H1 (cell line): ENCODE measurements at regions not wholly inside any gene's neighbourhood (a gene's known extent, or its start where the extent isn't known, plus 50 kb on each side); places are given as distances from the start of the nearest gene placed in this dataset.

Experiments
- CTCF ChIA-PET: fragments of 300-600 bp; sonication (Branson Sonifier 250); formaldehyde crosslinking; loops from one replicate; lab custom pipeline; 2021; ENCODE audit not compliant: partially characterized antibody; lab: Charles Lee
- POLR2A ChIA-PET: fragments of 300-600 bp; sonication (Branson Sonifier 250); formaldehyde crosslinking; loops from one replicate; lab custom pipeline; 2021; ENCODE audit warnings: inconsistent platforms; ENCODE audit not compliant: partially characterized antibody; lab: Charles Lee
- DNase-seq, 2 experiments: peaks; one replicate each; pipeline versions ENCODE4 v3.0.0 to v3.0.0-alpha.2; 2010 to 2022; ENCODE audit warnings: low spot score in 2 of 2, low read depth in 1 of 2, mixed read lengths in 1 of 2
- FAIRE-seq: peaks from 2 replicates; lab custom pipeline; 2011; peaks lifted over from hg19 to GRCh38; lab: Jason Lieb, UNC
- H2AFZ ChIP-seq: 2 replicates; pipeline ENCODE4 v1.8.1; 2012; ENCODE audit warnings: low read length, inconsistent platforms
- H2AK5ac ChIP-seq: 2 replicates; pipeline ENCODE4 v1.6.1; 2013; ENCODE audit warnings: low read depth, low read length
- H2BK120ac ChIP-seq: replicated peaks from 2 replicates; pipeline ENCODE3; 2013; ENCODE audit warnings: low read depth, low read length, inconsistent platforms
- H2BK12ac ChIP-seq: 2 replicates; pipeline ENCODE4 v1.6.1; 2013; ENCODE audit warnings: low read depth, low read length
- H2BK15ac ChIP-seq: 2 replicates; pipeline ENCODE4 v1.6.1; 2013; ENCODE audit warnings: low read length
- H2BK20ac ChIP-seq: 2 replicates; pipeline ENCODE4 v1.6.1; 2013; ENCODE audit warnings: low read length
- H2BK5ac ChIP-seq: 2 replicates; pipeline ENCODE4 v1.6.1; 2013; ENCODE audit warnings: low read depth, low read length
- H3K14ac ChIP-seq: 2 replicates; pipeline ENCODE4 v1.6.1; 2013; ENCODE audit warnings: inconsistent platforms; ENCODE audit not compliant: insufficient read length
- H3K18ac ChIP-seq: 2 replicates; pipeline ENCODE4 v1.6.1; 2013; ENCODE audit warnings: low read length; ENCODE audit errors: extremely low read depth
- H3K23ac ChIP-seq: 2 replicates; pipeline ENCODE4 v1.6.1; 2013; ENCODE audit warnings: inconsistent platforms; ENCODE audit not compliant: insufficient read length
- H3K23me2 ChIP-seq: 2 replicates; pipeline ENCODE4 v1.6.1; 2013; ENCODE audit warnings: low read depth, low read length
- H3K27ac ChIP-seq: 2 replicates; pipeline ENCODE4 v1.6.1; 2011; ENCODE audit warnings: low read depth, low read length, inconsistent platforms
- H3K27me3 ChIP-seq, 4 experiments: replicated peaks in 1 of 4; 1 replicate in 1 of 4; 2 replicates in 3 of 4; pipeline versions ENCODE4 v1.6.1 to v1.8.1; 2011 to 2013; ENCODE audit warnings: low read length in 3 of 4, mild to moderate bottlenecking in 3 of 4, inconsistent platforms in 2 of 4, mixed read lengths in 2 of 4, moderate library complexity in 1 of 4; ENCODE audit not compliant: control insufficient read depth in 3 of 4, insufficient read depth in 3 of 4; ENCODE audit errors: extremely low read depth in 1 of 4
- H3K36me3 ChIP-seq, 4 experiments: 2 replicates each; pipeline versions ENCODE4 v1.6.1 to v1.8.1; 2011 to 2013; ENCODE audit warnings: mild to moderate bottlenecking in 4 of 4, low read length in 3 of 4, moderate library complexity in 2 of 4, control low read depth in 1 of 4, inconsistent platforms in 1 of 4; ENCODE audit not compliant: insufficient read depth in 4 of 4, control insufficient read depth in 2 of 4
- H3K4ac ChIP-seq: replicated peaks from 2 replicates; pipeline ENCODE3; 2013; ENCODE audit warnings: low read length, low read depth, mixed read lengths, inconsistent platforms; ENCODE audit not compliant: insufficient read length
- H3K4me1 ChIP-seq, 4 experiments: replicated peaks in 1 of 4; 1 replicate in 1 of 4; 2 replicates in 3 of 4; pipeline versions ENCODE4 v1.6.1 to v1.8.1; 2011 to 2013; ENCODE audit warnings: low read length in 3 of 4, inconsistent platforms in 2 of 4, mixed read lengths in 1 of 4; ENCODE audit not compliant: insufficient read depth in 4 of 4, control insufficient read depth in 3 of 4
- H3K4me2 ChIP-seq, 2 experiments: 2 replicates each; pipeline versions ENCODE4 v1.6.1 to v1.8.1; 2011 to 2013; ENCODE audit warnings: low read depth in 2 of 2, low read length in 2 of 2, control low read depth in 1 of 2, inconsistent platforms in 1 of 2, mild to moderate bottlenecking in 1 of 2; ENCODE audit not compliant: insufficient read depth in 1 of 2
- H3K4me3 ChIP-seq, 4 experiments: fragments of 200-600, 300-600 bp in 1 of 4; sonication (generic), shearing (Covaris generic), sonication (Bioruptor Twin) in 1 of 4; 2 replicates each; pipeline versions ENCODE4 v1.5.1 to v1.8.1; 2011 to 2016; ENCODE audit warnings: low read length in 4 of 4, low read depth in 3 of 4, control low read depth in 2 of 4, inconsistent platforms in 2 of 4, mild to moderate bottlenecking in 2 of 4, mixed read lengths in 1 of 4, moderate library complexity in 1 of 4; ENCODE audit not compliant: insufficient read depth in 2 of 4; ENCODE audit errors: extremely low read depth in 1 of 4
- H3K56ac ChIP-seq: replicated peaks from 2 replicates; pipeline ENCODE3; 2013; ENCODE audit warnings: low read depth, mild to moderate bottlenecking, mixed read lengths, low read length, inconsistent platforms; ENCODE audit not compliant: insufficient read length
- H3K79me1 ChIP-seq: 2 replicates; pipeline ENCODE4 v1.6.1; 2013; ENCODE audit warnings: low read depth, low read length, control low read depth
- H3K79me2 ChIP-seq, 2 experiments: 2 replicates each; pipeline versions ENCODE4 v1.6.1 to v1.8.1; 2012 to 2013; ENCODE audit warnings: low read length in 2 of 2, mild to moderate bottlenecking in 2 of 2, inconsistent platforms in 1 of 2; ENCODE audit not compliant: insufficient read depth in 2 of 2, control insufficient read depth in 1 of 2
- H3K9ac ChIP-seq, 4 experiments: replicated peaks in 1 of 4; 1 replicate in 1 of 4; 2 replicates in 3 of 4; pipeline versions ENCODE4 v1.6.1 to v1.8.1; 2011 to 2013; ENCODE audit warnings: low read depth in 3 of 4, low read length in 3 of 4, control low read depth in 2 of 4, mild to moderate bottlenecking in 2 of 4, moderate library complexity in 2 of 4, inconsistent platforms in 1 of 4; ENCODE audit errors: extremely low read depth in 1 of 4
- H3K9me3 ChIP-seq, 2 experiments: 2 replicates each; pipeline versions ENCODE4 v1.6.1 to v1.8.1; 2012 to 2013; ENCODE audit warnings: mild to moderate bottlenecking in 2 of 2, moderate library complexity in 2 of 2, control low read depth in 1 of 2, inconsistent platforms in 1 of 2, low read depth in 1 of 2, low read length in 1 of 2, mixed read lengths in 1 of 2; ENCODE audit not compliant: insufficient read depth in 2 of 2
- H4K20me1 ChIP-seq, 2 experiments: replicated peaks in 1 of 2; 2 replicates each; pipeline versions ENCODE3 to v1.8.1; 2011 to 2013; ENCODE audit warnings: inconsistent platforms in 2 of 2, low read length in 2 of 2, mild to moderate bottlenecking in 1 of 2; ENCODE audit not compliant: insufficient read depth in 2 of 2, control insufficient read depth in 1 of 2
- H4K5ac ChIP-seq: 2 replicates; pipeline ENCODE4 v1.6.1; 2013; ENCODE audit warnings: low read length, low read depth, mixed read lengths, inconsistent platforms; ENCODE audit not compliant: insufficient read length
- H4K8ac ChIP-seq: 2 replicates; pipeline ENCODE4 v1.8.0; 2013; ENCODE audit warnings: mild to moderate bottlenecking, moderate library complexity, low read length, inconsistent platforms; ENCODE audit not compliant: insufficient read depth; ENCODE audit errors: extremely low read depth
- H4K91ac ChIP-seq: replicated peaks from 2 replicates; pipeline ENCODE3; 2013; ENCODE audit warnings: low read length, mixed read lengths, inconsistent platforms; ENCODE audit not compliant: insufficient read length
- CREB1 ChIP-seq: IDR thresholded peaks from 2 replicates; pipeline ENCODE4 v1.6.1; 2012; ENCODE audit warnings: inconsistent platforms
- WGBS, 2 experiments: shearing (Covaris generic) in 1 of 2; methylation state at CpG; one replicate each; pipeline versions ENCODE4 v1.1.6 to v1.1.7; 2013 to 2015; ENCODE audit warnings: low lambda C conversion rate in 2 of 2, mixed read lengths in 2 of 2, inconsistent platforms in 1 of 2, low coverage in 1 of 2, missing lambda C conversion rate in 1 of 2; ENCODE audit not compliant: insufficient replicate concordance in 2 of 2, insufficient coverage in 1 of 2, insufficient read length in 1 of 2; ENCODE audit errors: extremely low coverage in 1 of 2, missing lambda C conversion rate in 1 of 2; 5-methylcytosine and 5-hydroxymethylcytosine counted together

- no peak for FAIRE-seq
- H3K23ac ChIP-seq: no peak overlapping the region
Measured at GRCh38 chr2:7292154-7292691, 375.0 kb downstream of the RNF144A start.

More at GRCh38 chr2:7292154-7292691, 375.0 kb downstream of the RNF144A start:
- H3K18ac ChIP-seq: no peak overlapping the region
- H3K14ac ChIP-seq: no peak overlapping the region
- no peaks in the 10 kb centered on the region for H3K9me3 ChIP-seq
- H3K4me3 ChIP-seq: no peak overlapping the region
- no peaks in the 10 kb centered on the region for H3K4me1 ChIP-seq
- no peak for TF ChIP-seq CREB1
- H3K36me3 ChIP-seq: no peaks in the 10 kb centered on the region
- CTCF ChIA-PET: interaction anchor here (0.8 to 1.7 kb wide), 2 partner anchors 8 to 9 kb away, joined by 4 to 6 read pairs; no protein-coding TSS in a partner anchor
- no peak overlapping the region for H4K91ac ChIP-seq
- H2BK5ac ChIP-seq: no peak overlapping the region
- DNase-seq: no peak
- H3K4ac ChIP-seq: no peak overlapping the region
- no peaks in the 10 kb centered on the region for H3K79me2 ChIP-seq
- H3K56ac ChIP-seq: no peak overlapping the region
- H2BK120ac ChIP-seq: no peak overlapping the region
- H3K23me2 ChIP-seq: no peaks in the 10 kb centered on the region
- H2BK12ac ChIP-seq: no peak overlapping the region
- no peak overlapping the region for H4K8ac ChIP-seq
- H4K5ac ChIP-seq: no peak overlapping the region
- H2AK5ac ChIP-seq: no peak overlapping the region
- no peaks in the 10 kb centered on the region for H3K27me3 ChIP-seq
- no peaks in the 10 kb centered on the region for H3K79me1 ChIP-seq
- no peak overlapping the region for H2AFZ ChIP-seq
- H3K9ac ChIP-seq: no peak overlapping the region
- no peak overlapping the region for H2BK15ac ChIP-seq
- WGBS, 2 experiments: 91% methylated on average over 7 of the region's 7 CpGs; no CpG with 5 or more reads in 1 of the 2 experiments
- POLR2A ChIA-PET: no interaction called here
- H4K20me1 ChIP-seq: no peaks in the 10 kb centered on the region
- H3K27ac ChIP-seq: no peak overlapping the region
- no peak overlapping the region for H3K4me2 ChIP-seq
- no peak overlapping the region for H2BK20ac ChIP-seq
